NT2/D1 (cell line): ENCODE measurements at regions not wholly inside any gene's neighbourhood (a gene's known extent, or its start where the extent isn't known, plus 50 kb on each side); places are given as distances from the start of the nearest gene placed in this dataset.

Experiments
- SUZ12 ChIP-seq: IDR thresholded peaks from 2 replicates; pipeline ENCODE4 v1.6.1; 2011; ENCODE audit not compliant: insufficient read length, insufficient read depth; ENCODE audit errors: extremely low read depth
- ZNF274 ChIP-seq: IDR thresholded peaks from 2 replicates; pipeline ENCODE4 v1.6.1; 2011; ENCODE audit warnings: mild to moderate bottlenecking, low read depth, low read length

- TF ChIP-seq SUZ12: no peak
- no peak for TF ChIP-seq ZNF274
Measured at GRCh38 chr22:19661156-19661555, 53.1 kb upstream of the SEPTIN5 start.
